HG03280 (cell line): ENCODE measurements at regions not wholly inside any gene's neighbourhood (a gene's known extent, or its start where the extent isn't known, plus 50 kb on each side); places are given as distances from the start of the nearest gene placed in this dataset.

Experiments
- ATAC-seq: cut with Tn5 transposase; IDR thresholded peaks from one replicate; pipeline ENCODE4 v1.9.1; 2021; ENCODE audit warnings: mild to moderate bottlenecking, moderate library complexity; ENCODE audit not compliant: unreplicated experiment

GRCh38 chr13:106702505-106702904 lies 134.6 kb upstream of the ARGLU1 start:
- ATAC-seq, result no peak

DNA sequence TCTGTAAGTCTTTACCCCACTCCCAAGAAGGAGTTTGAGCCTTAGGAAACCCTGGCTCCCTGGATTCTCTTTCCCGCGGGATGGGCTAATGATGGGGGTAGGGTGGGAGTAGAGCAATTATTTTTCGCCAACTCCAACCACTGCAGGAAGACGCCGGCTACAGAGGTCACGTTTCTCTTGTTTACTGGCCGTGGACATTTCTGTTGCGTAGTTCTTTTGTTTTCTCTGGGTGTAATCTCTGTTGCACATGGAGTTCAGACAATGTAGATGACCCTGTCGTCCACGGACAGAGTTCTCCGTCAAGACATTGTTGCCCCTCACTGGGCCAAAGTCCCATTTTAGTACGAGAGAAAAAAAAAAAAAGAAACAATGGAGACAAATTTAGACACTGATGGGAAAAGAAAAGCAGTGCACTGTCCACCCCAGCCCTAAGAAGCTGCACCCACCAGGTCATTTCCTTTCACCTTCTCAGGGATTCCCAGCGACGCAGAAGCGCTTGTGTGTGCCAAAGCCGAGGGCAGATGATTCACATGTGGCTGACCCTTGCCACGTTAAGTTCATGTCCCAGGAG lies 133.9 kb upstream of the ARGLU1 start:
- no peak for ATAC-seq

DNA sequence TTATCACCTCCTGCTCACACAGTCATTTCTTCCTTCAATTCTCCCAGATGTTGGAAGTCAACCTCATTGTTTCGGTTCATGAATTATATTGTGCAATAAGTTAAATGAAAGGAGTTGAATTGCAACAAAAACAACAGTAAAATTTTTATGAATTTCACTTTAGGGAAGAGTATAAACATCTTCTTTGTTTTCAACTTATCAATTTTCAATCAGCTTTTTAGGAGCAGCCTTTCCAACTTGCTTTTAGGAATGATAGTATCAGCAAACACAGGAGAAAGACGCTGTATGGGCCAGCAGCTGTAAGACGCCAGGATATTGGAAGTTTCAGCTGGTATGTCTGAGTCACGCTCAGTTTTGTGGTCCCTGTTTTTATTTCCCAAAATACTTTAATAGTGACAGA lies 132.5 kb upstream of the ARGLU1 start:
- no peak for ATAC-seq

GRCh38 chr13:106700007-106700406 lies 132.1 kb upstream of the ARGLU1 start:
- ATAC-seq, result no peak

DNA sequence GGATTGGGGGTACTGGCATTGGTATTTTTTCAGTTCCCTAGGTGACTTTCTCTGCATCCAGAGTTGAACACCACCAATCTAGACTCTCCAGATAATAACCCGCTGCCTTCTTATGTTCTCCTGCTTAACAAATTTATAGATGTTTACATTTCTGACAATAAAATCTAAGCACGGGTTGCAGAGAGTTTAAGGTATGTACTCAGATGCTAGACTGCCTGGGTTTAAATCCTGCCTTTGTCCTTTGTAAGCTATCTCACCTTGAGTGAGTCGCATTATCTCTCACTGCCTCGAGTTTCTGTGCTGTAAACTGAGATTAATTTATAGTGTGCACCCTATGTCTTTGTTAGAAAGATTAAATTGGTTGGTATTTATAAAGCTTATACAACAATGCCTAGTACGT lies 131.4 kb upstream of the ARGLU1 start:
- ATAC-seq, result no peak

DNA sequence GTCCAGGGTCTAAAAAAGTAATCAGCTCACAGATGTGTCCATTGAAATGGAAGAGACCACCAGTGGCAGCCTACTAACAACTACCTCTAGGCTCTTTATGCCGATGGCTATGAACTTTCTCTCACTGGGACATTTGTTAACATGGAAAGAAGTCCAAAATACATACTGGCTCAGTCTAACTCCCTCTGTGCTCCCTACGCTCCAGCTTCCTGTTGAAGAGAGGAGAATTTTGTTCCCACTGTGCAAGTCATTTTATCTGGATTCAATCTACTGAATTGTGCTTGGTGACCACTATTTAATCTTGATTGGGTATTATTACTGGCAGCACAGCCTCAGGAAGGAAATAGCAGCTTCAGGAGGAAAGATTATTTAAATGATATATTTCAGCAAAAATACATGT lies 128.8 kb upstream of the ARGLU1 start:
- no peak for ATAC-seq

GRCh38 chr13:106696140-106696539 lies 128.2 kb upstream of the ARGLU1 start:
- ATAC-seq, result no peak

- ATAC-seq, result no peak
Observed at GRCh38 chr13:106695139-106695538, 127.2 kb upstream of the ARGLU1 start.

DNA sequence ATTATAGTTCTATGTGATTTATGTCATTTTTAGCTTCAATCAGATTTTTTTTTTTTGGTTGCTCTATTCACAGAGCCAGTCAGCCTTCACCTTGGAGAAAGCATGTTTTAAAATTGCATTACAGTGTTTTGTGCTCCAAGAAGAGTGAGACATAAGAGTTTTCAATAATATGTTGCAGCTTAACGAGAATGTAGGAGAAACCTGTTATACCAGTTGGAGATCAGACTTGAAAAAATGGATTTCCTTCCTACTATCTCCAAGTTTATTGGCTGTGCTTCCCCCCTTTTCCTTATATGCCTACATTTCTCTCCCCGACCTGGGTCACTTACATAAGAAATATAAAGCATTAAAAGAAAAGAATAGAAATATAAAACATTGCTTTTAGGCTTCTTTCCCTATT lies 123.9 kb upstream of the ARGLU1 start:
- ATAC-seq, result no peak

DNA sequence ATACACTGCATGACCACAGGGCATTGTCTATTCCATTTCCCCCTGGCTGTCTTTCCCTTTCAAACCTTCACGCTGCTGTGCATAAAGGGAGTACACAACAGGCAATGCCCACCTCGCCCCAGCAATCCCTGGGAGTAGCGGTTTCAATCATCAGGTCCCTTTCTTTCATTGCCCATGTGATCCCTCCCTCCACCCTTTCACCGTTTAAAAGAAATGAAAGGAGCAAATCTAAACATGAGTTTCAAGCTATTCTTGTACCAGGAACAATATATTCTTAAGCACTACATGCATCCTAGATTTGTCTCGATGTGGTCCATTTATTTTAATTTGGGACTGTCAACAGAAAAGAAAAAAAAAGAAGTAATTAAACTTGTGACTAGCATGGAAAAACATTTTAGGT lies 123.4 kb upstream of the ARGLU1 start:
- no peak for ATAC-seq

DNA sequence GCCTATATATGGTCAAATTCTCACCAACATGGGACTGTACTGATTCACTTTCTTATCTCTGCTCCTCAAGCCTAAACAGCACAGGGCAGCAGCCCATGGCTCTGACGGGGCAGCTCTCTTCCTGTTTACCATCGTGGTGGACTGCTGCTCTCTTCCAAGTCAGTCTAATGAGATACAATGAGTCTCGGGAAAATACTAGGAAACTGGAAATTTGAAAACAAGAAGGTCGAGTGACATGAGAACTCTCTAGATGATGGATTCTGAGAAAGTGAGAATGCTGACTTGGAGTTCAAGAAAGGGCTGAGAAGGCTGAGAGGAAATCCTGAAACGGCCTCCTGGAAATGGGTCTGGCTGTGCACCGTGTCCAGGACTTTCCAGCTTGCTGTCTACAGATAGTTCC lies 122.8 kb upstream of the ARGLU1 start:
- ATAC-seq, result no peak

DNA sequence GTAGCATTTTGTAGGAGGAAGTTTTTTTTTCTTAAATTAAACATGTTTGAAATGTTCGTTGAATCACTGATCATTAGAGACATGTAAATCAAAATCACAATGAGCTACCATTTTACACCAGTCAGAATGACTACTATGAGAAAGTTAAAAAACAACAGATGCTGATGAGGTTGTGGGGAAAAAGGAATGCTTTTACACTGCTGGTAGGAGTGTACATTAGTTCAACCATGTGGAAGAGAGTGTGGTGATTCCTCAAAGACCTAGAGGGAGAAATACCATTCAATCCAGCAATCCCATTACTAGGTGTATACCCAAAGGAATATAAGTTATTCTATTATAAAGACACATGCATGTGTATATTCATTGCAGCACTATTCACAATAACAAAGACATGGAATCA lies 122.0 kb upstream of the ARGLU1 start:
- ATAC-seq, result no peak

GRCh38 chr13:106688940-106689339 lies 121.0 kb upstream of the ARGLU1 start:
- no peak for ATAC-seq

- ATAC-seq, result no peak
Observed at GRCh38 chr13:106686163-106686562, 118.2 kb upstream of the ARGLU1 start.

DNA sequence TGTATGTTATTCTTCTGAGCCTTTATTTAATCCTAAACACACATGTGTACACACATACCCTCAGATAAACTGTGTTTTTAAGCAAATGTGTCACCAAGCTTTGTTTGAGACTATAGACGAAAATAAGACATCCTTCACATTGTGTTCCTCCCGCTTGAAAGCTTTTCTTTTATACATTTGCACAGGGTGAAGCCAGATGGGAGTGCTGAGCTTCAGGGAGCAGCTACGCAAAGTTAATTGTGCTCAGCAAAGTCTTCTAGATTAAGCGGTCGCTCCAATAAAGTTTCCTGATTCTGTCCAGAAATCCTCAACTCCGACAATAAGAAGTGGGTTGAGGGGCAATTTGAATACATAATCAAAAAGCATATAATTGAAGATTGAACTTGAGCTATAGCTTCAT lies 117.2 kb upstream of the ARGLU1 start:
- ATAC-seq, result no peak

DNA sequence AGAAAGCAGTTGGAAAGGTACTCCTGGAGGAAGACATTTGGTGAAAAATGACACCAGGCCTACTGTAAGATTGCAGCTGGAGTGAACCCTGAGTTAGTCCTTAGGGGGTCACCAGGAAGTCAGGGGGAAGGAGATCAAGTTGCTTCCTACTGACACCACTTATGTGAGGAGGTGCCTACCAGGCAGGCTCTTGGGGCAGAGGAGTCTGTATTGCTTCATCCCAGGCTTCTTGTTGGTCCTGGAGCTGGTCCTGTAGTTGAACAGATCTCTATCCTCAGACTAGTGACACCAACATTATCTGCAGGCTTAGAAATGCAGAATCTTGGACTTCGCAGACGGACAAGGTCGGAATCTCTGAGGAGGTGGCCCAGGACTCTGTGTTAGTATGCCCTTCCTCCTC lies 116.0 kb upstream of the ARGLU1 start:
- no peak for ATAC-seq

GRCh38 chr13:106683179-106683578 lies 115.2 kb upstream of the ARGLU1 start:
- no peak for ATAC-seq

DNA sequence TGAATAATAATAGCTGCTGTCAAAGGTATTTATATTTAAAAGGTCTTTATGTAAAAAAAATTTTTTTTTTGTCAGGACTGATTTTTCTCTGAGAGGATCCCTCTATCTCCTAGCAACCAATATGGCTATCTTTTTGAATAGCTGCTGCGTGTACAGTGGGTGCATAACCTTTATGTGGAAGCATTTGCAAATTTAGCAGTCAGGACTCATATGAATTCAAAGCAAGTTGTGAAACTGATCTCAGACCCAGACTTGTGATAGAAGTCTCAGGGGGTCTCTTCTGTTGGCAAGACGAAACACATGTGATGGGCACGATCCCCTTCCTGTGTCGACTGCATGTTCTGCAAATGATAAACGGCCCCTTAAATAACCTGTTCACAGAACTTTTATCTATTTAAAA lies 114.1 kb upstream of the ARGLU1 start:
- ATAC-seq, result no peak

DNA sequence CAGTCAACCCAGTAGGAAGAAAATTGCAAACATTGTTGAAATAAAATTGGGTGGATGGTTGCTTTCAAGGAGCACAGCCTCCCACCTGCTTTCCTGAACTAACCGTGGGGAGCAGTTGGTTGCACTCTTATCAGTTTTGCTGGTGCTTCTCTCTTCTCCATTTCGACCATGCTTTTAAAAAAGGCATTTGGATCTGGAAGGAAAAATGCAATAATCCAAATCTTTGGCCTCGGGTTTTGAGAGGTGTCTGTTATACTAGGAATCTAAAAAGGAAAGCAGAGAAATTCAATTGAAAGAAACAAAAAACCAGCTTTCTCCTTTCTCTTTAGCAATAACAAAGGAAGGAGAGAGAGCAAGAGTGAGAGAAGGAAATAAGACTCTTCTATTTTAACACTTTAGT lies 113.6 kb upstream of the ARGLU1 start:
- ATAC-seq, result no peak

DNA sequence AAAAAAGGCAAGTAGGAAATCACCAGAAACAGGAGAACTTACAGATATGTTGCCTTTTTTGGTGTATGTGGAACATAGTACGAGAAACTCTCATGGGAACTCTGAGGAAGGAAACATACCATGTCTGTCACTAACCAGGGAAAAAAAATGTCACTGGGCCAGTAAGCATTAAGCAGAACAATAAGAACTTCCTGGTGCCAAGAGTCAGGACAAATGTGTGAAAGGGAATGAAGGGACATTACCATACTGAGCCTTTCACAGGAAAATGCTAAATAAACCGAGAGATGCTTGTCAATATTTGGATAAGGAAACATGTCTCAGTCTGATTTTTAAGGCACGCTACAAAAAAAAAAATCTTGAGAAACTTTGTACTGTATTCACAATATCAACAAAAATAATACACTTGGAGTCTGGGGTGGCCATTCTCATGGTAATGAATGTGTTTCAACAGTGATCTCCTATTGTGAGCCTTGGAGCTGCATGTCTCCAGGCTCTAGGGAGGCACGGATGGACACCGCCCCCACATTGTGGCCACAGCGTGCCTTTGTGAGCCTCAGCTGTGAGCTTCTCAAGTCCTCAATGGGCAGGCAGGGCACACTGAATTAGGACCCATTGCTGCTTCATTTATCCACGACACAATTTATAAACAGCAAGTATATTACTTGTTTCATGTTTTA lies 113.0 kb upstream of the ARGLU1 start:
- no peak for ATAC-seq

GRCh38 chr13:106678646-106679418 lies 110.9 kb upstream of the ARGLU1 start:
- ATAC-seq, result no peak

GRCh38 chr13:106675311-106675710 lies 107.4 kb upstream of the ARGLU1 start:
- ATAC-seq, result no peak
